Keratinocyte (primary cell): ENCODE measurements at regions not wholly inside any gene's neighbourhood (a gene's known extent, or its start where the extent isn't known, plus 50 kb on each side); places are given as distances from the start of the nearest gene placed in this dataset.

Source experiments
- DNase-seq: peaks from one replicate; pipeline ENCODE4 v3.0.0-alpha.2; 2011; ENCODE audit warnings: low read depth, missing footprints, low spot score
- FAIRE-seq: peaks from 2 replicates; lab custom pipeline; 2011; peaks lifted over from hg19 to GRCh38; lab: Jason Lieb, UNC
- H2AFZ ChIP-seq: 2 replicates; pipeline ENCODE4 v1.6.0; 2012; ENCODE audit warnings: low read length, control low read depth, inconsistent platforms; ENCODE audit not compliant: control insufficient read depth
- H3K27ac ChIP-seq: 2 replicates; pipeline ENCODE4 v1.5.1; 2011; ENCODE audit warnings: low read length; ENCODE audit not compliant: control insufficient read depth, insufficient read depth
- H3K27me3 ChIP-seq: 3 replicates; pipeline ENCODE4 v1.6.0; 2011; ENCODE audit warnings: low read length; ENCODE audit not compliant: control insufficient read depth, insufficient read depth; ENCODE audit errors: extremely low read depth
- H3K36me3 ChIP-seq, 2 experiments: 2 replicates in 1 of 2; 3 replicates in 1 of 2; pipeline ENCODE4 v1.5.1; 2011; ENCODE audit warnings: low read length in 2 of 2, mild to moderate bottlenecking in 1 of 2; ENCODE audit not compliant: control insufficient read depth in 2 of 2, insufficient read depth in 2 of 2; ENCODE audit errors: extremely low read depth in 1 of 2
- H3K4me1 ChIP-seq: 3 replicates; pipeline ENCODE4 v1.5.1; 2011; ENCODE audit warnings: low read length; ENCODE audit not compliant: control insufficient read depth, insufficient read depth; ENCODE audit errors: extremely low read depth
- H3K4me2 ChIP-seq: 3 replicates; pipeline ENCODE4 v1.6.0; 2011; ENCODE audit warnings: low read depth, low read length; ENCODE audit not compliant: control insufficient read depth, insufficient read depth; ENCODE audit errors: extremely low read depth
- H3K4me3 ChIP-seq, 3 experiments: fragments of 200-600 bp in 1 of 3; sonication (generic) in 1 of 3; 2 replicates in 2 of 3; 3 replicates in 1 of 3; pipeline ENCODE4 v1.5.1; 2011 to 2016; ENCODE audit warnings: low read length in 3 of 3, mild to moderate bottlenecking in 3 of 3, control low read depth in 2 of 3, inconsistent platforms in 1 of 3, low read depth in 1 of 3, mixed read lengths in 1 of 3, mixed run types in 1 of 3, moderate library complexity in 1 of 3; ENCODE audit not compliant: control insufficient read depth in 2 of 3, insufficient read depth in 2 of 3; ENCODE audit errors: extremely low read depth in 1 of 3
- H3K79me2 ChIP-seq: 2 replicates; pipeline ENCODE4 v1.6.0; 2012; ENCODE audit warnings: low read length; ENCODE audit not compliant: control insufficient read depth, insufficient read depth
- H3K9ac ChIP-seq: 3 replicates; pipeline ENCODE4 v1.6.0; 2011; ENCODE audit warnings: low read length; ENCODE audit not compliant: control insufficient read depth, insufficient read depth; ENCODE audit errors: extremely low read depth
- H3K9me1 ChIP-seq: 3 replicates; pipeline ENCODE4 v1.6.0; 2011; ENCODE audit warnings: low read length; ENCODE audit not compliant: control insufficient read depth, insufficient read depth; ENCODE audit errors: extremely low read depth
- H3K9me3 ChIP-seq: 2 replicates; pipeline ENCODE4 v1.5.1; 2012; ENCODE audit warnings: low read depth, low read length; ENCODE audit not compliant: control insufficient read depth
- H4K20me1 ChIP-seq: 3 replicates; pipeline ENCODE4 v1.6.0; 2011; ENCODE audit warnings: low read length; ENCODE audit not compliant: control insufficient read depth, insufficient read depth; ENCODE audit errors: extremely low read depth
- EZH2 ChIP-seq: IDR thresholded peaks from one replicate; pipeline ENCODE4 v1.6.1; 2012; ENCODE audit warnings: inconsistent platforms, mild to moderate bottlenecking, low read length, moderate library complexity
- dilution Hi-C: fragments of 300-500 bp; cut with MboI; formaldehyde crosslinking; loops from one replicate; pipeline ENCODE4 v1.7.0; 2020; ENCODE audit warnings: low sequenced_read_pairs; ENCODE audit not compliant: extremely low pct_ligation_motif_present
- TF ChIP-seq, protein P1 (sequence below), 3 experiments: IDR thresholded peaks in 1 of 3; conservative IDR thresholded peaks in 1 of 3; optimal IDR thresholded peaks in 1 of 3; 2 replicates in 2 of 3; 3 replicates in 1 of 3; pipeline versions ENCODE3 to v1.5.1; 2011; ENCODE audit warnings: low read length in 3 of 3, mild to moderate bottlenecking in 3 of 3, moderate library complexity in 2 of 3, control low read depth in 1 of 3, inconsistent platforms in 1 of 3; ENCODE audit not compliant: insufficient read depth in 2 of 3; ENCODE audit errors: extremely low read depth in 1 of 3

DNA sequence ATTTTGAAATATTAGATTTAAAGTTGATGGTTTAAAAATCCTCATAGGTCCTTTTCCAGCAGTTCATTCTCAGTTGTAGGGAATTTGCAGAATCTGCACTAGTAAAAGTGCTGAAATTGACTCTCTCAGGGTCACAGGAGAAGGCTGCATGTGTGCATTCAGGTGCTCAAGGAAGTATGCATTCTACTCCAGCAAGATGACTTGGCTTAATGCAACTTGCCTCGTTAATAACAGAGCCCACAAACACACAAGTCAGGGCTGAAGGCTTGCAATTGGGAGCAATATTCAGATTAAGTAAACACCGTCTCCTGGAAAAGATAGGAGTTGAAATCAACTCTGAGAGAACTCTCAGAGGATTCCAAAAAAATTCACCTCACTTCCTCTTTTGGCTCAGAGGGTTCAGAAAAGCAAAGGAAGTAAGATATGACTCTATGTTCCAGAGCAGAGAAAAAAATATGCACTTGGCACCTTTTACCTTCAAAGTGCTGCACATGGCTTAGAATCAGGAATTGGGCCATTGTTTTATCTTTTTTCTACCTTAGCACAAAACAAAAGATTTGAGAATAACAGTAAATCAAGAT is 406.3 kb upstream of the DCN start:
- Histone ChIP-seq H3K9ac (no peak overlapping the region), H3K36me3 (no peaks in the 10 kb centered on the region), H4K20me1 (no peaks in the 10 kb centered on the region), H3K4me3 (no peak overlapping the region), H3K4me2 (no peak overlapping the region), H3K9me3 (no peaks in the 10 kb centered on the region), H3K27ac (no peak overlapping the region), H3K27me3 (no peaks in the 10 kb centered on the region), H3K79me2 (no peaks in the 10 kb centered on the region), H2AFZ (no peak overlapping the region), H3K4me1 (no peaks in the 10 kb centered on the region), H3K9me1 (no peaks in the 10 kb centered on the region)
- no peak for DNase-seq
- FAIRE-seq = peak; percentile 17
- TF ChIP-seq EZH2 = no peak
- TF ChIP-seq, protein P1, sequence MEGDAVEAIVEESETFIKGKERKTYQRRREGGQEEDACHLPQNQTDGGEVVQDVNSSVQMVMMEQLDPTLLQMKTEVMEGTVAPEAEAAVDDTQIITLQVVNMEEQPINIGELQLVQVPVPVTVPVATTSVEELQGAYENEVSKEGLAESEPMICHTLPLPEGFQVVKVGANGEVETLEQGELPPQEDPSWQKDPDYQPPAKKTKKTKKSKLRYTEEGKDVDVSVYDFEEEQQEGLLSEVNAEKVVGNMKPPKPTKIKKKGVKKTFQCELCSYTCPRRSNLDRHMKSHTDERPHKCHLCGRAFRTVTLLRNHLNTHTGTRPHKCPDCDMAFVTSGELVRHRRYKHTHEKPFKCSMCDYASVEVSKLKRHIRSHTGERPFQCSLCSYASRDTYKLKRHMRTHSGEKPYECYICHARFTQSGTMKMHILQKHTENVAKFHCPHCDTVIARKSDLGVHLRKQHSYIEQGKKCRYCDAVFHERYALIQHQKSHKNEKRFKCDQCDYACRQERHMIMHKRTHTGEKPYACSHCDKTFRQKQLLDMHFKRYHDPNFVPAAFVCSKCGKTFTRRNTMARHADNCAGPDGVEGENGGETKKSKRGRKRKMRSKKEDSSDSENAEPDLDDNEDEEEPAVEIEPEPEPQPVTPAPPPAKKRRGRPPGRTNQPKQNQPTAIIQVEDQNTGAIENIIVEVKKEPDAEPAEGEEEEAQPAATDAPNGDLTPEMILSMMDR (optimal IDR thresholded peaks at IDR 0.05 in 1 of 3, IDR thresholded peaks at IDR 0.05 in 1 of 3, conservative IDR thresholded peaks at IDR 0.05 in 1 of 3; ENCODE audit: extremely low read depth in 1 of 3, insufficient read depth in 2 of 3, low read length in 3 of 3) = no peak
- dilution Hi-C loops = no loop called here

DNA sequence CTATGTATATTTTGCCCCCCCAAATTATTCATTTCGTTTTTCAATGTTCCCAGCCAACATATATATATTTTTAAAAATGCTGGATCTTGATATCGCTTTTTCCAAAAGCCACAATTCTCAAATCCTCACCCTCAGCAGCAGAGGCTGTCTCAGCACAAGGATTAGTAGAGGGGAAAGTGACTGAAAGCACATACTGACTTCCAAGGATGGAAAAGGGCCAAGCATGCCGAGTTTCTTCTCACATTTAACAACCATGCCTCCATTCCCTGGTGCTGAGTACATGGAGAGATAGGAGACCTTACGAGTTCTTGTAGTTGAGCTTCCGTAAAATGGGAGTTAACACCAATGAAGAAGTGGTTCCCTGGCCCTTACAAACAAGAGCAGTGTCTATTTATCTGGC is 403.4 kb upstream of the DCN start:
- DNase-seq (no peak), FAIRE-seq (no peak)
- no peaks in the 10 kb centered on the region for H3K27me3 ChIP-seq
- TF ChIP-seq EZH2 = no peak
- TF ChIP-seq, protein P1 (optimal IDR thresholded peaks at IDR 0.05 in 1 of 3, IDR thresholded peaks at IDR 0.05 in 1 of 3, conservative IDR thresholded peaks at IDR 0.05 in 1 of 3; ENCODE audit: extremely low read depth in 1 of 3, insufficient read depth in 2 of 3, low read length in 3 of 3) = no peak
- no peaks in the 10 kb centered on the region for H4K20me1 ChIP-seq
- no peaks in the 10 kb centered on the region for H3K79me2 ChIP-seq
- no peak overlapping the region for H3K4me3 ChIP-seq
- H3K4me1 ChIP-seq = no peaks in the 10 kb centered on the region
- dilution Hi-C loops = no loop called here
- no peak overlapping the region for H3K27ac ChIP-seq
- H3K9me1 ChIP-seq = no peaks in the 10 kb centered on the region
- no peak overlapping the region for H3K9ac ChIP-seq
- H3K9me3 ChIP-seq = no peaks in the 10 kb centered on the region
- H2AFZ ChIP-seq = no peak overlapping the region
- no peak overlapping the region for H3K4me2 ChIP-seq
- H3K36me3 ChIP-seq = no peaks in the 10 kb centered on the region
